Common myeloid progenitor, CD34-positive (primary cell): ENCODE measurements at regions not wholly inside any gene's neighbourhood (a gene's known extent, or its start where the extent isn't known, plus 50 kb on each side); places are given as distances from the start of the nearest gene placed in this dataset.

ENCODE experiments used
- CTCF ChIA-PET: fragments of 350-600 bp; sonication (Branson Sonifier 250); formaldehyde crosslinking; loops from one replicate; lab custom pipeline; 2021; ENCODE audit warnings: antibody characterized with exemption; lab: Charles Lee
- POLR2A ChIA-PET: fragments of 350-600 bp; sonication (Branson Sonifier 250); formaldehyde crosslinking; loops from one replicate; lab custom pipeline; 2021; ENCODE audit warnings: antibody characterized with exemption; lab: Charles Lee
- DNase-seq, 3 donors: peaks; one replicate each; pipeline versions ENCODE4 v3.0.0 to v3.0.0-alpha.2; 2013
- H3K27ac ChIP-seq, 2 experiments: 1 replicate in 1 of 2; 2 replicates in 1 of 2; pipeline ENCODE4 v1.7.0; 2013; ENCODE audit warnings: inconsistent platforms in 2 of 2, low read length in 2 of 2, mild to moderate bottlenecking in 2 of 2, low read depth in 1 of 2, moderate library complexity in 1 of 2; ENCODE audit not compliant: severe bottlenecking in 2 of 2, insufficient read depth in 1 of 2, poor library complexity in 1 of 2
- H3K27me3 ChIP-seq, 5 experiments: replicated peaks in 2 of 5; 1 replicate in 3 of 5; 2 replicates in 2 of 5; pipeline versions ENCODE4 v1.6.1 to v1.7.0; 2013; ENCODE audit warnings: low read length in 4 of 5, mild to moderate bottlenecking in 2 of 5, moderate library complexity in 2 of 5, inconsistent platforms in 1 of 5; ENCODE audit not compliant: insufficient read depth in 5 of 5, control insufficient read depth in 4 of 5
- H3K36me3 ChIP-seq, 4 experiments: 1 replicate in 2 of 4; 2 replicates in 2 of 4; pipeline versions ENCODE4 v1.6.1 to v1.7.0; 2013; ENCODE audit warnings: low read length in 3 of 4, control low read depth in 1 of 4, mild to moderate bottlenecking in 1 of 4; ENCODE audit not compliant: control insufficient read depth in 4 of 4, insufficient read depth in 4 of 4
- H3K4me1 ChIP-seq, 4 experiments: 1 replicate in 3 of 4; 2 replicates in 1 of 4; pipeline versions ENCODE4 v1.6.1 to v1.7.1; 2013; ENCODE audit warnings: low read length in 3 of 4, mild to moderate bottlenecking in 3 of 4, control low read depth in 1 of 4, inconsistent platforms in 1 of 4, moderate library complexity in 1 of 4; ENCODE audit not compliant: control insufficient read depth in 4 of 4, insufficient read depth in 4 of 4; ENCODE audit errors: control extremely low read depth in 1 of 4
- H3K4me3 ChIP-seq, 7 experiments: 1 replicate in 4 of 7; 2 replicates in 3 of 7; pipeline versions ENCODE4 v1.5.1 to v1.7.0; 2013; ENCODE audit warnings: mild to moderate bottlenecking in 7 of 7, low read length in 6 of 7, moderate library complexity in 6 of 7, inconsistent platforms in 2 of 7, low read depth in 2 of 7, control low read depth in 1 of 7; ENCODE audit not compliant: insufficient read depth in 4 of 7, control insufficient read depth in 1 of 7; ENCODE audit errors: extremely low read depth in 1 of 7
- H3K9me3 ChIP-seq, 5 experiments: 1 replicate in 4 of 5; 2 replicates in 1 of 5; pipeline versions ENCODE4 v1.6.1 to v1.7.1; 2013; ENCODE audit warnings: low read length in 4 of 5, mild to moderate bottlenecking in 2 of 5, inconsistent platforms in 1 of 5, low read depth in 1 of 5, moderate library complexity in 1 of 5; ENCODE audit not compliant: control insufficient read depth in 4 of 5, insufficient read depth in 2 of 5; ENCODE audit errors: control extremely low read depth in 1 of 5
- WGBS: methylation state at CpG from one replicate; pipeline ENCODE4 v1.1.5; 2013; ENCODE audit not compliant: insufficient coverage; 5-methylcytosine and 5-hydroxymethylcytosine counted together

GRCh38 chr22:48186146-48186790 is 1423.8 kb downstream of the TBC1D22A start:
- 93% methylated on average over 6 of the region's 10 CpGs for WGBS
- CTCF ChIA-PET, result no interaction called here
- H3K9me3 ChIP-seq, result peaks cover 0 to 15% (median 3%) of the 10 kb centered on the region in 5 experiments

DNA sequence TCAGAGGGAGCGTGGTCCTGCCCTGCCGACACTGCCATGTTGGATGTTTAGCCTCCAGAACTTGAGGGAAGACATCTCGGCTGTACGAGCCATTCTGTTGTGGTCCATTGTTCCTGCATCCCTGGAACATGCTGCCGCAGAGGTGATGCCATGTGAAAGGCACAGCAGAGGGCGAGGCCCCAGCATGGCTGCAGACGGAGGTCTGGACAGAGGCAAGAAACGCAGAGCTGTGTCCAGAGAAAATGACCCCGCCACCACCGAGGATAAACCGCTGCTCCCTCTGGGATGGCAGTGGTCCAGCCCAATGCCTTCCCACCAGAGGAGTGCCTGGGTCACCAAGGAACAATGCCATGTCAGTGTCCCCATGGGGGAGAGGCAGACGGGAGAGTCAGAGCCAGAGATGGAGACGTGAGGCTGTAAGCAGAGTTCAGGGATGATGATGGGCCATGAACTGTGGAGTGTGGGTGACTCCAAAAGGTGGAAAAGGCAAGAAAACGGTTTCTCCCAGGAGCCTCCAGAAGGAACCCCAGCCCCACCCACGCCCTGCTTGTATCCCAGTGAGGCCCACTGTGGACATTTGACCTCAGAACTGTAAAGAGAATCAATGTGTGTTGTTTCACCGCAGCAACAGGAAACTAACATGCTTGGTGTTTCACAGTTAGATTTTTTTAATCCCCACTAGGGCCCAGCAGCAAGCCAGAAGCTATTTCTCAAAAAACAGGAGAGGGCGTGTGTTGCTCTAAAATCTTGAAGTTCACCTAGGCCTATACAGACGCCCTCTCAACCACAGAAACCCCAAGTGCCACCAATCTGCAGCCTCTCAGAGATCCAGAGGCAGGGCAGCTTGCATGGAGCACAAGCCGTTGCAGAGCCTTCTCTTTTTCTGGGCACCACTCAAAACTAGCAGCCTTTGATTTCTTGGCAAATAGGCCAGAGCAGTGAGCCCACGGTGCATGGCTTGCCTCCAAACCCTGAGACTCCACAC is 1422.9 kb downstream of the TBC1D22A start:
- Histone ChIP-seq H3K27me3 (no peaks in the 10 kb centered on the region), H3K9me3 (peaks cover 0 to 6% (median 0%) of the 10 kb centered on the region in 5 experiments), H3K4me1 (peaks cover 0 to 3% (median 0%) of the 10 kb centered on the region in 4 experiments), H3K27ac (no peak overlapping the region), H3K36me3 (no peaks in the 10 kb centered on the region), H3K4me3 (no peak overlapping the region)
- WGBS, result 77% methylated on average over 20 of the region's 20 CpGs
- DNase-seq, result peak; percentile 41 to 76 (median 68)
- ChIA-PET CTCF (no interaction called here), POLR2A (no interaction called here)

More at GRCh38 chr22:48186146-48186790, 1423.8 kb downstream of the TBC1D22A start:
- Histone ChIP-seq H3K27ac (no peak overlapping the region), H3K4me3 (no peak overlapping the region), H3K27me3 (no peaks in the 10 kb centered on the region), H3K36me3 (no peaks in the 10 kb centered on the region), H3K4me1 (peaks cover 0 to 3% (median 0%) of the 10 kb centered on the region in 4 experiments)
- POLR2A ChIA-PET, result no interaction called here
- no peak for DNase-seq

- CTCF ChIA-PET, result no interaction called here
- WGBS, result 93% methylated on average over 22 of the region's 25 CpGs
- Histone ChIP-seq H3K27ac (no peak overlapping the region), H3K36me3 (no peaks in the 10 kb centered on the region), H3K4me1 (peaks cover 0 to 3% (median 0%) of the 10 kb centered on the region in 4 experiments), H3K27me3 (no peaks in the 10 kb centered on the region), H3K4me3 (no peak overlapping the region), H3K9me3 (no peaks in the 10 kb centered on the region)
- POLR2A ChIA-PET, result no interaction called here
- no peak for DNase-seq
These were observed 1420.7 kb downstream of the TBC1D22A start for GRCh38 chr22:48182846-48183805.

DNA sequence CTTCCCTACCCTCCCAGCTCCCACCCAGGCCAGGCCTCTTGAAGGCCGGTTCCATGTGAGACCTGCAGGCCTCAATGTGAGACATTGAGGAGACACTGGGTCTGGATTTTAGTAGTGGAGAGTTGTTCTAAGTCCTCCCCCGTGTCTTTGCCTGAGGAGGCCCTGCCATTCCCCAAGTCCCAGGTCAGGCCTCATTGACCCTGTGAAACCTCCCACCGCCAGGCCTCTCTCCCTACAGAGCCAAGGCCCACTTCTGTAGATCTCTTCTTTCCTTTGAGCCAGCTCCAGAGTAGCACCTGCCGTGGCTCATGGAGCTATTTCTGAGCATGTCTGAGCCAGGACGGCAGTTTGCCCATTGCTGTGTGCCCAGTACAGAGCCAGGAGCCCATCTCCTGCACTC is 1419.6 kb downstream of the TBC1D22A start:
- no peak for DNase-seq
- Histone ChIP-seq H3K36me3 (no peaks in the 10 kb centered on the region), H3K27me3 (no peaks in the 10 kb centered on the region), H3K4me1 (peaks cover 0 to 3% (median 0%) of the 10 kb centered on the region in 4 experiments), H3K27ac (no peak overlapping the region), H3K9me3 (no peaks in the 10 kb centered on the region), H3K4me3 (no peak overlapping the region)
- ChIA-PET CTCF (no interaction called here), POLR2A (no interaction called here)
- WGBS, result 96% methylated on average over 2 of the region's 5 CpGs

GRCh38 chr22:48181263-48181955 is 1419.0 kb downstream of the TBC1D22A start:
- H3K36me3 ChIP-seq, result no peaks in the 10 kb centered on the region
- ChIA-PET CTCF (no interaction called here), POLR2A (no interaction called here)
- no peaks in the 10 kb centered on the region for H3K9me3 ChIP-seq
- peaks cover 0 to 3% (median 0%) of the 10 kb centered on the region in 4 experiments for H3K4me1 ChIP-seq
- no peak overlapping the region for H3K27ac ChIP-seq
- no peaks in the 10 kb centered on the region for H3K27me3 ChIP-seq
- no peak overlapping the region for H3K4me3 ChIP-seq
- DNase-seq, result no peak
- 96% methylated on average over 3 of the region's 18 CpGs for WGBS

GRCh38 chr22:48180631-48181030 is 1418.2 kb downstream of the TBC1D22A start:
- Histone ChIP-seq H3K27ac (no peak overlapping the region), H3K9me3 (no peaks in the 10 kb centered on the region), H3K4me1 (peaks cover 0 to 3% (median 0%) of the 10 kb centered on the region in 4 experiments), H3K36me3 (no peaks in the 10 kb centered on the region), H3K4me3 (no peak overlapping the region), H3K27me3 (no peaks in the 10 kb centered on the region)
- no peak for DNase-seq
- POLR2A ChIA-PET, result no interaction called here
- CTCF ChIA-PET, result no interaction called here
- 95% methylated on average over 4 of the region's 4 CpGs for WGBS
